PC-9 (cell line): ENCODE measurements at regions not wholly inside any gene's neighbourhood (a gene's known extent, or its start where the extent isn't known, plus 50 kb on each side); places are given as distances from the start of the nearest gene placed in this dataset.

ENCODE experiments used
- BruUV-seq: library from RNA; stranded (reverse); fragments of 400-500 nt; replicated peaks from 2 replicates; lab custom pipeline; 2021; lab: Mats Ljungman, UMichigan
- CTCF ChIA-PET: fragments of 300-600 bp; sonication (Branson Sonifier 250); formaldehyde crosslinking; loops from one replicate; lab custom pipeline; 2022; ENCODE audit warnings: antibody characterized with exemption; lab: Charles Lee
- POLR2A ChIA-PET: fragments of 300-600 bp; sonication (Branson Sonifier 250); formaldehyde crosslinking; loops from one replicate; lab custom pipeline; 2022; ENCODE audit warnings: antibody characterized with exemption; ENCODE audit not compliant: unreplicated experiment; lab: Charles Lee
- DNase-seq, 2 experiments: peaks; one replicate each; pipeline versions ENCODE4 v3.0.0 to v3.0.0-alpha.2; 2015 to 2022; ENCODE audit warnings: mixed read lengths in 1 of 2
- H2AFZ ChIP-seq: fragments of 200-600 bp; sonication (generic); 2 replicates; pipeline ENCODE4 v1.8.1; 2017; ENCODE audit warnings: antibody characterized with exemption
- H3F3A ChIP-seq: fragments of 200-600 bp; sonication (generic); 2 replicates; pipeline ENCODE4 v1.8.1; 2017; ENCODE audit warnings: antibody characterized with exemption, mild to moderate bottlenecking, low read depth; ENCODE audit not compliant: insufficient read depth
- H3K27ac ChIP-seq: fragments of 200-600 bp; sonication (generic); 2 replicates; pipeline ENCODE4 v1.6.1; 2016; ENCODE audit warnings: mixed run types
- H3K27me3 ChIP-seq: fragments of 200-600 bp; sonication (generic); 2 replicates; pipeline ENCODE4 v1.6.1; 2016; ENCODE audit warnings: low read depth, mixed run types; ENCODE audit not compliant: insufficient read depth
- H3K36me3 ChIP-seq: fragments of 200-600 bp; sonication (generic); 2 replicates; pipeline ENCODE4 v1.6.1; 2016; ENCODE audit warnings: low read depth, mixed run types
- H3K4me1 ChIP-seq: fragments of 200-600 bp; sonication (generic); replicated peaks from 2 replicates; pipeline ENCODE4 v1.6.1; 2016; ENCODE audit warnings: mixed run types; ENCODE audit not compliant: insufficient read depth
- H3K4me2 ChIP-seq: fragments of 200-600 bp; sonication (generic); 2 replicates; pipeline ENCODE4 v1.6.1; 2017; ENCODE audit warnings: mixed run types
- H3K4me3 ChIP-seq: fragments of 200-600 bp; sonication (generic); 2 replicates; pipeline ENCODE4 v1.6.1; 2016; ENCODE audit warnings: mixed run types
- H3K79me2 ChIP-seq: fragments of 200-600 bp; sonication (generic); 2 replicates; pipeline ENCODE4 v1.6.1; 2017; ENCODE audit warnings: low read depth, mixed run types
- H3K9me2 ChIP-seq: fragments of 200-600 bp; sonication (generic); 2 replicates; pipeline ENCODE4 v1.8.1; 2017; ENCODE audit warnings: mild to moderate bottlenecking; ENCODE audit not compliant: insufficient read depth
- H3K9me3 ChIP-seq: fragments of 200-600 bp; sonication (generic); 2 replicates; pipeline ENCODE4 v1.8.1; 2016; ENCODE audit warnings: low read depth; ENCODE audit not compliant: insufficient read depth
- H4K20me1 ChIP-seq: fragments of 200-600 bp; sonication (generic); 2 replicates; pipeline ENCODE4 v1.8.1; 2017; ENCODE audit not compliant: insufficient read depth
- EZH2 ChIP-seq: fragments of 200-600 bp; sonication (generic); IDR thresholded peaks from 2 replicates; pipeline ENCODE4 v1.8.0; 2017; ENCODE audit warnings: antibody characterized with exemption, low read depth
- intact Hi-C: fragments of 100-400 bp; cut with micrococcal nuclease; formaldehyde crosslinking; loops from one replicate; pipeline ENCODE4 v1.10.0; 2022; ENCODE audit not compliant: unreplicated experiment
- TF ChIP-seq, protein P1 (sequence below): fragments of 200-600 bp; sonication (generic); conservative IDR thresholded peaks from 2 replicates; pipeline ENCODE4 v1.6.1; 2017; ENCODE audit warnings: mixed run types, antibody characterized with exemption, mild to moderate bottlenecking, moderate library complexity

DNA sequence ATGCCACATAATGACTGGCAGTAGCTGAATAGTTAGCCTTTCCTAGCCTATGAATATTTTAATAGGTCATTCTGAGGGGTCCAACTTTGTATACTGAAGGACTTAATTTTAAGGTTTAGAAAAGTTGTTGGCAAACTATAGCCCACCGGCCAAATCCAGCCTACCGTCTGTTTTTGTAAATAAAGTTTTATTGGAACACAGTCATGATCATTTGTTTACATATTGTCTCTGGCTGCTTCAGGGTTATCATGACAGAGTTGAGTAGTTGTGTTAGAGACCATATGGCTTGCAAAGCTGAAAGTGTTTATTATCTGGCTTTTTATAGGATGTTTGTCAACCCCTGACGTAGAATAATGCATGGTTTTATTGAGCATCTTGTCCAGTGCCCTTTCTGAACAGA is 73.4 kb downstream of the NTMT2 start:
- BruUV-seq = no TSS peak
- no peaks in the 10 kb centered on the region for H3F3A ChIP-seq

DNA sequence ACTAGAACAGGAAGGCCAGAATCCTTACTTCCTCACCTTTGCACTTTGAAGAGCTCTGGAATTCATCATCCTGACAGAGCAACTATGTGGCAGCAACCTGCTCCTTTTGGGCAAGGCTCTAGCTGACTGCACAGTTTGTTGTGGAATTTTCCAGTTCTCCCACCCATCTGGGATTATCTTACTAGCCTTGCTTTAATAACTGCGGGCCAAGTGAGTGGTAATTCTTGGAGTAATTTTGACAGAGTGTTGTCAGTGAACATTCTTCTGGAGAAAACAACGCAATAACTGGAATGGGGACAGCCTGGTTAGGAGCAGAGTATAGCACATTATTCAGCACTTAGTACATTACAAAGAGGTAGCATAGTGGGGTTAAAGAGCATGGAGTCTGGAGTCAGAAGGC is 75.3 kb downstream of the NTMT2 start:
- intact Hi-C loops = no loop called here
- H3K36me3 ChIP-seq = no peaks in the 10 kb centered on the region
- H3K4me1 ChIP-seq = no peaks in the 10 kb centered on the region
- TF ChIP-seq EZH2 = no peak
- TF ChIP-seq, protein P1, sequence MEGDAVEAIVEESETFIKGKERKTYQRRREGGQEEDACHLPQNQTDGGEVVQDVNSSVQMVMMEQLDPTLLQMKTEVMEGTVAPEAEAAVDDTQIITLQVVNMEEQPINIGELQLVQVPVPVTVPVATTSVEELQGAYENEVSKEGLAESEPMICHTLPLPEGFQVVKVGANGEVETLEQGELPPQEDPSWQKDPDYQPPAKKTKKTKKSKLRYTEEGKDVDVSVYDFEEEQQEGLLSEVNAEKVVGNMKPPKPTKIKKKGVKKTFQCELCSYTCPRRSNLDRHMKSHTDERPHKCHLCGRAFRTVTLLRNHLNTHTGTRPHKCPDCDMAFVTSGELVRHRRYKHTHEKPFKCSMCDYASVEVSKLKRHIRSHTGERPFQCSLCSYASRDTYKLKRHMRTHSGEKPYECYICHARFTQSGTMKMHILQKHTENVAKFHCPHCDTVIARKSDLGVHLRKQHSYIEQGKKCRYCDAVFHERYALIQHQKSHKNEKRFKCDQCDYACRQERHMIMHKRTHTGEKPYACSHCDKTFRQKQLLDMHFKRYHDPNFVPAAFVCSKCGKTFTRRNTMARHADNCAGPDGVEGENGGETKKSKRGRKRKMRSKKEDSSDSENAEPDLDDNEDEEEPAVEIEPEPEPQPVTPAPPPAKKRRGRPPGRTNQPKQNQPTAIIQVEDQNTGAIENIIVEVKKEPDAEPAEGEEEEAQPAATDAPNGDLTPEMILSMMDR = no peak
- H3F3A ChIP-seq = no peaks in the 10 kb centered on the region
- no peak overlapping the region for H3K4me2 ChIP-seq
- H2AFZ ChIP-seq = no peak overlapping the region
- H3K79me2 ChIP-seq = no peaks in the 10 kb centered on the region
- no peaks in the 10 kb centered on the region for H3K9me2 ChIP-seq
- H3K9me3 ChIP-seq = no peaks in the 10 kb centered on the region
- no peak overlapping the region for H3K4me3 ChIP-seq
- H3K27me3 ChIP-seq = no peaks in the 10 kb centered on the region
- no peak for DNase-seq
- H4K20me1 ChIP-seq = no peaks in the 10 kb centered on the region
- BruUV-seq = no TSS peak
- CTCF ChIA-PET = no interaction called here
- POLR2A ChIA-PET = no interaction called here
- no peak overlapping the region for H3K27ac ChIP-seq

More for the DNA sequence above, 73.4 kb downstream of the NTMT2 start:
- H3K9me2 ChIP-seq = no peaks in the 10 kb centered on the region
- no peaks in the 10 kb centered on the region for H3K79me2 ChIP-seq
- peaks cover 11% of the 10 kb centered on the region; the same call in 1 of the 2 replicates for H3K27me3 ChIP-seq
- H3K36me3 ChIP-seq = no peaks in the 10 kb centered on the region
- H3K4me2 ChIP-seq = no peak overlapping the region
- no peak overlapping the region for H2AFZ ChIP-seq
- H3K4me1 ChIP-seq = no peaks in the 10 kb centered on the region
- no peak overlapping the region for H3K4me3 ChIP-seq
- DNase-seq = no peak
- H3K9me3 ChIP-seq = no peaks in the 10 kb centered on the region
- TF ChIP-seq, protein P1 = no peak
- no peak for TF ChIP-seq EZH2
- ChIA-PET POLR2A (no interaction called here), CTCF (interaction anchor here (0.6 kb wide), 1 partner anchor 441 kb away, joined by 12 read pairs; no protein-coding TSS in a partner anchor)
- no peak overlapping the region for H3K27ac ChIP-seq
- intact Hi-C loops = no loop called here
- H4K20me1 ChIP-seq = no peaks in the 10 kb centered on the region

DNA sequence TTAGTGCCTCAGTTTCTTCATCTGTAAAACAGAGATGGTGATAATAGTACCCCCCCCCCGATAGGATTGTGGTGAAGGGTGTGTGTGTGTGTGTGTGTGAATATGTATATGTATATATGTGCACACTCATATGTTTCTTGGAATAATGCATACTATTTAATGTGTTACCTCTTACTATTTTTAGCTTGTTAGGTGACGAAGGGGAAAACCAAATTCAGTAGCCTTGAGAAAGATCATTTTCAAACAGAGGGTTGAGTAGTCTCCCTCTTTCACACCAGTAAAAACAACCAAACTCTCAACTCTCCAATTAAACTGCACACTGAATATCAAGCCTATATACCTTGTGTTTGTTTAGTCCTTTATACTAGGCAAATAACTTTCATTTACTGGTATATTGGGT is 75.7 kb downstream of the NTMT2 start:
- Histone ChIP-seq H3K27ac (no peak overlapping the region), H4K20me1 (no peaks in the 10 kb centered on the region), H3K27me3 (no peaks in the 10 kb centered on the region), H3K4me1 (no peaks in the 10 kb centered on the region), H3K9me3 (no peaks in the 10 kb centered on the region), H3K9me2 (no peaks in the 10 kb centered on the region), H3K4me3 (no peak overlapping the region), H3K79me2 (no peaks in the 10 kb centered on the region), H3K36me3 (no peaks in the 10 kb centered on the region), H3F3A (no peaks in the 10 kb centered on the region), H3K4me2 (no peak overlapping the region), H2AFZ (no peak overlapping the region)
- intact Hi-C loops = no loop called here
- TF ChIP-seq, protein P1 = no peak
- TF ChIP-seq EZH2 = no peak
- ChIA-PET POLR2A (no interaction called here), CTCF (no interaction called here)
- DNase-seq = no peak
- no TSS peak for BruUV-seq
